Muscle of back (tissue), 3 donors: ENCODE measurements at regions not wholly inside any gene's neighbourhood (a gene's known extent, or its start where the extent isn't known, plus 50 kb on each side); places are given as distances from the start of the nearest gene placed in this dataset.

Experiments
- DNase-seq, 3 donors: peaks; one replicate each; pipeline versions ENCODE4 v3.0.0 to v3.0.0-alpha.2; 2013

DNA sequence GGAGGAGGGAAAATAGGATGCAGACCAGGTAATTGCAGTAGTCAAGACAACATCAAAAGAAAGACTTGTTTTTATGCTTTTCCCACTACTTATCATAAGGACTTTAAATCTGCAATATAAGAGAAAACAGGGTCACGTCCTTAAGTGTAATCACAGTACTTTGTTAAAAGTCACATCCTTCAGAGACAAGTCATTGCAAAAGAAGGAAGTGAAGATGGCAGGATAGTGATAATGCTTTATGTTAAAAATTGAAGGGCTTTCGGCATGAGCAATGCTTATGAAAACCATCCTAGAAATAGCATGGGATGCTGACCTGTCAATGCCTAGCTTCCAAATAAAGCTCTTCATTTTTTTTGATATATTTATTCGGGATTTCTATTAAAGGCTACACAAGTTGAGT lies 110.2 kb upstream of the TENM3 start:
- no peak for DNase-seq

DNA sequence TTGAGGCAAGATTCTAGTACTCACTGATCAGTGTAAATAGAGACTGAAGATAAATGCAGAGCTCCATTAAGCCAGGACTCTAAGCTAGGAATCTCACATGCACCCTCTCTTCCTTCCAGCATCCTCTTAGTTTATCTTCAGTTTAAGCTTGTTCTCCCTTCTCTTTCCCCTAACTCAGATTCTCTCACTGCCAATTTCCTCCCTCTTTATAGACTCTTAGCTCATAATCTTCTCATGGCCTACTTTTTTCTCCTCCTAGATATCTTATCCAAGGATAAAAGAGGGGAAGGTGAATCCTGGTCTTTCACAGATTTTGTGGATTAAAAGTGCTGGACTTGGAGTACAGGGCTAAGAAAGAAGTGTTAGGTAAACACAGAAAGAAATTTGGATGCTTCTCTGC lies 108.9 kb upstream of the TENM3 start:
- DNase-seq = no peak

GRCh38 chr4:182136201-182136600 lies 107.0 kb upstream of the TENM3 start:
- no peak for DNase-seq

DNA sequence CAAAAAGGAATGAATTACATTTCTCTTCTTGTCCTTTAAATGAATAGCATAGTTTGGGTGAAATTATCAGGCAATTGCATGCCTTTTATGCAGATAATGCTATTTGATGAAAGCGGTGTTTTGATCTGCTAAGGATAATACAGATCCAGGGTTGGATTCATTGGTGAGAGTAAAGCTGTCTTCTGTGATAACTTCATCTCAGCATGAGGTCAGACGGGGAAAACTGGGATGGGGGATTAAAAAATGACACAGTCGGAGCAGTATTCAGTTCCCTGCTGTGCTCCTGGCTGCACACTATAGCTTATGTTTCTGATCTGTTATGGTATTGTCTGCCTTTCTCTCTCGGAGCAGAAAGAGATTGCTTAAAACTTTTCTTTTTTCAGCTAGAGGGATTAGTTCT lies 105.9 kb upstream of the TENM3 start:
- DNase-seq = no peak

GRCh38 chr4:182139491-182139890 lies 103.7 kb upstream of the TENM3 start:
- peak in 1 of 3 donors; percentile 45 for DNase-seq

GRCh38 chr4:182140547-182140946 lies 102.7 kb upstream of the TENM3 start:
- DNase-seq = no peak

GRCh38 chr4:182141061-182141460 lies 102.1 kb upstream of the TENM3 start:
- DNase-seq = peak in 1 of 3 donors; percentile 45

DNA sequence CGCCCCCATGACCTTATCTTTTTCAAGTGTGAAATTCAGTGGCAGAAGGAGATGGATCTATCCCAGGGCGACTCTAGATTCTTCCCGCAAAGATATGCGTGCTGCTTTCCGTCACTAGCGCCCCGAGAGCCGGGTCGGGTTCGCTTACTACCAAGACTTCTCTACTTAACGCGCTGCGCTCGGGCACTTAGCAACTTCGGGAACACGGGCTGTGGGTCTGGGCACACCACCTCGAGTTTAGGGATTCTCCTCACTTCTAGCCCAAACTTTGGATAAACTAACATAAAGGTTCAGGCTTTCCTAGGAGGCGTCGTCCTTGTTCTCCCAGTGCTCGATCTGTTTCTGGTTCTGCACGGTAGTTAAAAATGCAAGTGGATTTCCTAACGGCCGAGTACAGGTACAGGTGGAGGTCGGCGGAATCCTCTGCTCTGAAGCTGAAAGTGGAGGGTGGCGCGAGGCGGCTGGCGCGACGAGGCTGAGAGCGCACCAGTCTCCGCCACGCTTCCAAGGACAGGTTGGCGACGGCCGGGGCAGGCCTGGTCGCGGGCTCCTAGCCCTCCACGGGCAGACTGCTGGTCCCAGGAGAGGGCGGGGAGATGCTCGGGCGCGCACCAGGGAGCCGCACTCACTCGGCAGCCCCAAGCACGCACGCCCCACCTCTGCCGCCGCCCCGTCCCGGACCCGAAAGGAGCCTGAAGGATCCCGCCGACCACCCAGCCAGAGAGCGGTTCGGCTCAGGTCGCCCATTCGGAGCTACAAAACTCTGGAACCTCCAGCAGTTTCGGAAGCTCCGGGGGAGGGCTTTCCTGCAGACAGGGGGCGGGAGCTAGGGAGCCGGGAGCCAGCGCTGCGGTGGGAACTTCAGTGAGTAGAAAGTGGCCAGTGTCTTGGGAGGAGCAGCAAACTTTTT lies 100.8 kb upstream of the TENM3 start:
- DNase-seq = peak in 2 of 3 donors; percentile 36 to 71

- DNase-seq = peak in 1 of 3 donors; percentile 54
These were observed 99.9 kb upstream of the TENM3 start for GRCh38 chr4:182143086-182143821.

DNA sequence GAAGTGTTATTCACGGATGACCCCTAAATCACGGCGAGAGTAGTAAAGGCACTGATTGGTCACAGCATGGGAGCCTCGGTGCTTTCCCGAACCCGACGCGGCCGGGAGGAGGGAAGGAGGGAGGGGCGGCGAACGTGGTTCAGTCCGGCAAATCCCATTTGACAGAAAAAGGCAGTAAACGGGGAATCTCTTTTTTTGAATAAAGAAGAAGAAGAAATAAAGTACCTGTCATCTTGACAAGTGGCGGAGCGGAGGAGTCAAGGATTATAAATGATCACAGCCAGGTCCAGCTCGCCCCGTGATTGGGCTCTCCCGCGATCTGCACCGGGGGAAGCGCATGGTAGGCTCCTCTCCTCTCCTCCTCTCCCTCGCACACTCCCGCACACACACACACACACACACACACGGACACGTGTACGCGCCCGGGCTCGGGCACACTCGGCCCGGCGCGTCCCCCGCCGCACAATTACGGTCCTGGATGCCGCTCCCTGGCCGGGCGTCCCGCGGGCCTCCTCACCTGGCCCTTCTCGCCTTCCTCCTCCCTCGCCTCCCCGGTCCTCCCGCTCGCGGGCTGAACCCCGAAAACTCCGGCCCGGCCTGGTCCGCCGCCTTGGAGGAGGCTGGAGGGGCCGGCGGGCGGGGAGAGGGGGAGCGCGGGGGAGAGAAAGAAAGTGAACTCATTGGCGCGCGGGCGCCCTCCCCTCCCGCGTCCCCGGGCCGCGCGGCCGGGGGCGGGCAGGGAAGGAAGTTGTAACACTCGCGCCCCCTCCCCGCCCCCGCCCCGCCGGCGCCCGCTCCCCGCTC lies 99.2 kb upstream of the TENM3 start:
- peak; percentile 70 to 89 (median 77) for DNase-seq

DNA sequence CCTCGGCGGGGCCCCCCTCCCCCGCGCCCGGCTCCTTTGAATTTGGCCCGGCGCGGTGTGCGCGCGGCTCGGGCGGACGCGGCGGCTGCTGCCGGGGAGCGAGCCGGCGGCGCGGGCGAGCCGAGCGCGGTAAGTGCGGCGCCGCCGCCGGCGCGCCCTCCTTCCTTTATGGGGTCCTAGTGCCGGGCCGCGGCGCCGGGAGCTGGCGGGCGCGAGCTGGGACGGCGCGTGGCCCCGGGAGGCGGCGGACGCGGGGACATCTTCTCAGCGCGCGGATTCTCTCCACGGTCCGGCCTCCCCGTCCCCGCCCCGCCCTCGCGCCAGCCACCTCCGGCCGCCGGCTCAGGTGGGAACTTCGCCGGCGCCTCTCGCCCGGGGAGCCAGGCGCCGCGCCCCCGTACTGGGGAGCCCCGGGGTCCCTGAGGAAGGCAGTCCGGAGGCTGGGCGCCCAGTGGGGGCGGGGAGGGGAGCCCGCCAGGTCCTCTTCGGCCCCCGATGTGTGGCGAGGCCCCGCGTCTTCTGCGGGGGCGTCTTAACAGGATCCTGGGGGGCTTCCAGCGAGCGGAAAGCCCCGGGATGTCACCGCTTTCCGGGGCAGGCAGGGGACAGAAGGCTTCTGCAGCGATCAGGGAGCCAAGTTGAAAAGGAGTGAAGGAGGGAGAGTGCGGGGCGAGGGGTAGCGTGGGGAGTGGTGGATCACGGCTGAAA lies 98.4 kb upstream of the TENM3 start:
- peak in 1 of 3 donors; percentile 64 for DNase-seq

DNA sequence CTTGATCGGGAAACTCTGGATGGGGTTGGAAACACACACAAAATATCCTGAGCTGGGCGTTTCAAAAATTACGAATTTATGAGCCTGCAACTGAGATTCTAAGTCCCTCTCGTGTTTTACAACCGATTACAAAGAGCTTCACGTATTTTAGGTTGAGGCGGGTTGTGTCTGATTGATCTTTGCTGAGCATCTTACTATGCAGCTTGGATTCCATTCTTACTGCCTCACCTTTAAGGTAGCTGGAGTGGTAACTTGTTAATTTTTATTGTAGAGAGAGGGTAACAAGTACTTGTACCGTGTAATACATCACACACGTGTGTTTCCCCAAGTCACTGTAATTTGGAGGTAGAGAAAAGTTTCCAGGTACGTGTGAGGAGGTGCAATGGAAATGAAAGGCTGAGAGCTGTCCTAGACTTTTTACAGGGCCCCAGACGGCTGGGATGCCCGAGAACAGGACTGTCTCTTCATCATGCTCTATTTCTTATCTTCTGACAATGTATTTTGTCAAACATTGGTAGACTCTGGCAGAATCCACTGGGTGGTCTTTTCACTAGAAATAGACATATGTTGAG lies 97.8 kb upstream of the TENM3 start:
- no peak for DNase-seq

DNA sequence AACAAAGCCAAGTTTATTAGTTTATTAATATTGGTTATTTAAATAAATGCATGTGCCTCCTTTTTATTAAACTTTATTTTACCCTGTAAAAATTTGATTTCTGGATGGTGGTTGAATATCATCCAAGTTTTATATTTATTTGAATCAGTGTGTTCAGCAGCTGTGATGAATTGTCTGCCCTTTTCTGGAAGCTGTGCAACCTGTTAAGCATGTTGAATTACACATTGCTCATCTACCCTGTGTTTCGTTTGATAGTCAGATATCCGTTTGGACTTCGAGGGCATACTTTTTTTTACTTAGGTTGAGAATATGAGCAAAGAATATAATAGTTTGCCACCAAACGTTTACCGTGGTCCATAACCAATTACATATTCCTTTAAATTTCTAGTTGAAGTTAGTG lies 95.8 kb upstream of the TENM3 start:
- DNase-seq = no peak

DNA sequence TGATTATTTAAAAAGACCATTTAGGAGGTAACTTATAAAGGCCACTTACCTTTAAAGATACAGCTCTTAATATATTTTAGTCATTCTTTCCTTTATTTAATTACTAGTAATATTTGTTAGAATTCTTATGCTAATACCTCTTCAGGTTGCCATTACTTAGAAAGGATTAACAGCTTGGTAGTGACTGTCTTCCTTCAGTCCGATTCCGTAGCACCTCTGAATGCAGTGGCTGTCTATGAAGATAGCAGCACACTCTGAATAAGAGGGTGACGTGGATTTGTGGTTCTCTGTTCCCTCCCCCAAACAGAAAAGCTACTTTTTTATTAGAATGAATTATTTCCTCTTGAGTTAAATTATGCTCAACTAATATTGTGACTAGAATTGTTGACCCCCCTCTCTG lies 92.6 kb upstream of the TENM3 start:
- DNase-seq = no peak

GRCh38 chr4:182155806-182156205 lies 87.4 kb upstream of the TENM3 start:
- DNase-seq = no peak

DNA sequence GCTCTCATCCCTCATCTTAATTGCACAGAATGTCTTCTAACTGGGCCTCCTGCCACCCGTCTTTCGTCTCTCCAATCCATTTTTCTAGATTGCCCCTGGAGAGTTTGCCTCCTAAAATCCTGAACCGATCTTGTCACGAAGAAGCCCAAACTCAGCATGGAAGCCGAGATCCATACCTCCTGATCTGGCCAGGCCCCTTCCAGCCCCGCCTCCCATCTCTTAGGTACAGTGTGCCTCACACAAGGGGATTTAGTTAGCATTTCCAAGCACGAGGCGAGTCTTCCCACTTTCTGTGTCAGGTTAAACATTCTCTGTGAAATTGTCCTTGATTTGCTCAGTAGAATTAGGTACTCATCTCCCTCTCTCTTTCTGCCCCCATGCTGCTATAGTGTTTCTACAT lies 80.0 kb upstream of the TENM3 start:
- DNase-seq = no peak

GRCh38 chr4:182169572-182169971 lies 73.6 kb upstream of the TENM3 start:
- no peak for DNase-seq

- no peak for DNase-seq
These were observed 73.2 kb upstream of the TENM3 start for GRCh38 chr4:182169987-182170386.

DNA sequence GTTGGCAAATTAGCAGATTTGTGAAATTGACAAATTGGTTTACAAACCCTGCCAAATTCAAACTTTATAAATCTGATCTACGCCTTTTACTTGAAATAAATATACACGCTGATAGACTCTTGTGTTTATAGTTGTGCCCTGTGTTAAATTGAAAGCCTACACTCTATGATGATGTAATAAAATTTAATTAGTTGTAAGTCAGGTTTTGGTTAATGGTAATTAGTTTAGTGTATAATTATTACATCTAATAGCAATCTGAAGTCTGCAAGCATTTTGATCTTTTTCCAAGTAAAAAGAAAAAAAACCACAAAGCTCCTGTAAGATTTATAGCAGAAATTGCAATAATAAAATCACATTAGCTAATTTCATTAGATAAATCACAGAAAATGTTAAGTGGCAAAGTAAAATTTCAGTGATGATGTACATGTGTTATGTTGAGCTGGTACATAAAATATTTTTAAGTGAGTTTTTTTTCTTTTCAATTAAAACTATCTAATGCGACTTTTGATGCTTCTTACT lies 72.7 kb upstream of the TENM3 start:
- no peak for DNase-seq

- no peak for DNase-seq
These were observed 68.2 kb upstream of the TENM3 start for GRCh38 chr4:182174979-182175378.
